IPS DF 6.9 (cell line): ENCODE measurements at regions not wholly inside any gene's neighbourhood (a gene's known extent, or its start where the extent isn't known, plus 50 kb on each side); places are given as distances from the start of the nearest gene placed in this dataset.

Experiments used
- DNase-seq: peaks from one replicate; pipeline ENCODE4 v3.0.0-alpha.2; 2013; ENCODE audit warnings: low read depth, low spot score
- H3K27ac ChIP-seq: one replicate; pipeline ENCODE4 v1.5.1; 2013; ENCODE audit warnings: low read length, control low read depth
- H3K27me3 ChIP-seq: 2 replicates; pipeline ENCODE4 v1.6.1; 2013; ENCODE audit warnings: mild to moderate bottlenecking, low read length; ENCODE audit not compliant: control insufficient read depth, insufficient read depth
- H3K36me3 ChIP-seq: 2 replicates; pipeline ENCODE4 v1.6.1; 2013; ENCODE audit warnings: low read length; ENCODE audit not compliant: control insufficient read depth, insufficient read depth
- H3K4me1 ChIP-seq: 2 replicates; pipeline ENCODE4 v1.6.1; 2013; ENCODE audit warnings: low read length; ENCODE audit not compliant: control insufficient read depth, insufficient read depth
- H3K4me3 ChIP-seq: 2 replicates; pipeline ENCODE4 v1.5.1; 2013; ENCODE audit warnings: mild to moderate bottlenecking, low read length
- H3K9me3 ChIP-seq: 2 replicates; pipeline ENCODE4 v1.6.1; 2013; ENCODE audit warnings: low read length, inconsistent platforms; ENCODE audit not compliant: control insufficient read depth, insufficient read depth
- WGBS: extraction: QIAGEN DNeasy Blood & Tissue Kit; methylation state at CpG from one replicate; pipeline ENCODE4 v1.1.7; 2013; ENCODE audit warnings: mixed read lengths, missing lambda C conversion rate; ENCODE audit not compliant: insufficient read length, insufficient coverage; 5-methylcytosine and 5-hydroxymethylcytosine counted together

DNA sequence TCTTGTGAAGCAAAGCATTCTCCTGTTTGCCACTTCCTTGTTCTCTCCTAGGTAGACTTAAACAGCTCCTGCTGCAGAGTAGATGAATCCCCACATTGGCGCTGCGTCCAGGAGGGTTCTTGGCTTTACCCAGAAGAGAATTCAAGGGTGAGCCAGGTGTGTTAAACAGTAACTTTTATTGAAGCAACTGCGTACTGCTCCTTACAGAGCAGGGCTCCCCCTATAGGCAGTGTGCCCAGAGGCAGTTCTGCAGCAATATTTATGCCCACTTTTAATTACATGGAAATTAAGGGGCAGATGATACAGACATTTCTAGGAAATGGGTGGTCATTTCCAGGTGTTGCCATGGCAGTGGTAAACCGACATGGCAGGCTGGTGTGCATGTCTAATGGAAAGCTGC is 987.6 kb upstream of the RBFOX1 start:
- Histone ChIP-seq H3K4me3 (no peak overlapping the region), H3K27me3 (no peaks in the 10 kb centered on the region), H3K4me1 (no peaks in the 10 kb centered on the region), H3K9me3 (peaks cover 2% of the 10 kb centered on the region; the same call in 1 of the 2 replicates), H3K27ac (no peak overlapping the region), H3K36me3 (no peaks in the 10 kb centered on the region)
- no CpG with 5 or more reads among the region's 4 CpGs for WGBS
- no peak for DNase-seq

DNA sequence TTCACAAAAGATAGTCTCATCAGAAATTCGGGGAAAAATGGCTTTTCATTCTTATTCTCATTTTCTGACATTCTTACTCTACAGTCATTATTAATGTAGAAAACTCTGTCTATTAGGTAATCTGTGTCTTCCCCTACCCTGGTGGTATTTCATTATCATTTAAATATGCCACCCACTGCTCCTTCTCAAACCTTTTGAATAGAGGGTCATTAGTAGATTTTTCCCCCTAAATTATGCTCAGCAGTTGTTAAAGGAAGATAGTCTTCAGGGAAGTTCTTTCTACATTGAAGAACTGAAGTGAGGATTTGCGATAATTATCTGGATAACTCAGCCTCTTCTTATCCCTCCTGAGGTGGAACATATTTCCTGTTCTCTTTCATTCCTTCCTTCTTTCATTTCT is 989.5 kb upstream of the RBFOX1 start:
- no peak overlapping the region for H3K4me3 ChIP-seq
- WGBS, result no CpG with 5 or more reads among the region's 2 CpGs

DNA sequence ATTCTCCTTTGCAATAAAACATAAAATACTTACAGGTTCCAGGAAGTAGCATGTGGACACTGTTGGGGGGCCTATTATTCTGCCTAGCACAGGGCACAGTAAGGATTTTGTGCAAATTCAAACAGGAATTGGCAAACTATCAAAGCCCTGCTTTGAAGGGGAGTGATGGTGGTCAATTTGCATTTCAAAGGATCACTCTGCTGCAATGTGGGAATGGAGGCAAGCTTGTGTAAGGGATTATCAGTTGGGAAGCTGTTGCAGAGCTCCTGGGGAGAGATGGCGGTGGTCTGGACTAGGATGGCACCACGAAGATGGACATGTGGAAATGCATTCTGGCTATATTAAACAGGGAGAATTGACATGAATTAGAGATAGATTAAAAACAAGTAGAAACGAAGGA is 990.7 kb upstream of the RBFOX1 start:
- peak overlapping the region; percentile 58 for H3K27ac ChIP-seq
- H3K9me3 ChIP-seq, result 0 out of 2 replicates have a peak, but pooled peaks cover 2% of the 10 kb centered on the region
- H3K36me3 ChIP-seq, result no peaks in the 10 kb centered on the region
- WGBS, result no CpG with 5 or more reads among the region's 3 CpGs
- no peaks in the 10 kb centered on the region for H3K27me3 ChIP-seq
- peak; percentile 27 for DNase-seq
- no peak overlapping the region for H3K4me3 ChIP-seq
- H3K4me1 ChIP-seq, result no peaks in the 10 kb centered on the region

More for the DNA sequence above, 989.5 kb upstream of the RBFOX1 start:
- H3K36me3 ChIP-seq, result no peaks in the 10 kb centered on the region
- H3K27me3 ChIP-seq, result no peaks in the 10 kb centered on the region
- DNase-seq, result no peak
- no peaks in the 10 kb centered on the region for H3K4me1 ChIP-seq
- no peak overlapping the region for H3K27ac ChIP-seq
- 0 out of 2 replicates have a peak, but pooled peaks cover 2% of the 10 kb centered on the region for H3K9me3 ChIP-seq

DNA sequence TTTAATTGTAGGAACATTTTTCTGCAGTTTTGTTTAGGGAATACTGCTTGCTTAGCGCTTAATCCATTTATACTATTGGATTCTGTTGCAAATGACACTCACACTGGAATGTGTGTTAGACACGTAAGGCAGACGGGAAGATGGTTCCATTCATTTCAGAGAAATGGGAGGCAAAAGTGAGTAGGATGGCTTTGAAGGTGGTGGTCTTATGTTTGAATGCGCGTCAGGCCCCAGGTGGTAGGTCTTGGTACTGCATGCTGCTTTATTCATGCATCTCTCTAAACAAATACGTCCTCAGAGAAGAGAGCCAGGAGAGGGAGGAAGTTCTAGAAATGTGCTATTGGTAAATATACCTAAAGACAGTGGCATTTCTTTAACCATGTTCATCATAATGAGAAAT is 997.6 kb upstream of the RBFOX1 start:
- peak; percentile 54 for DNase-seq
- H3K27ac ChIP-seq, result no peak overlapping the region
- no peak overlapping the region for H3K4me3 ChIP-seq
- no CpG with 5 or more reads among the region's 6 CpGs for WGBS
- H3K4me1 ChIP-seq, result no peaks in the 10 kb centered on the region
- no peaks in the 10 kb centered on the region for H3K27me3 ChIP-seq
- no peaks in the 10 kb centered on the region for H3K9me3 ChIP-seq
- H3K36me3 ChIP-seq, result no peaks in the 10 kb centered on the region

DNA sequence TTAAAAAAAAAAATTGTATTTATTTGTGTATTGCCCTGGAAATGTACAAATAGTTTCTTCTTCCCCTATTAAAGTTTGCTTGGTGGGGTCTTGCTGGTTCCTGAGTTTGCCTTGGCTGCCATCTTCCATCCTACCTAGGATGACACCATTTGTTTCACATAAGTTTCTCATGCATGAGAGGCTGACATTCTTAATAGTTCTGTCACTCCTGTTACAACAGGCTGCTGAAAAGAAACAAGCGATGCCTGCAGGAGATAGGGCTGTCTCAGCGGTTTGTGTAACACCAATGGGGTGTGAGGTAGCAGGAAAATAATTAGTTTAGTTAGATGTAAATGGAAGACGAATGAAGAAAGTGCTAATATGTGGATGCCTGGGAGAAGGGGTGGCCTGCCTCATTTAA is 1000.9 kb upstream of the RBFOX1 start:
- no peaks in the 10 kb centered on the region for H3K9me3 ChIP-seq
- no peaks in the 10 kb centered on the region for H3K4me1 ChIP-seq
- no peaks in the 10 kb centered on the region for H3K27me3 ChIP-seq
- no peak for DNase-seq
- H3K36me3 ChIP-seq, result no peaks in the 10 kb centered on the region
- H3K27ac ChIP-seq, result no peak overlapping the region
- H3K4me3 ChIP-seq, result no peak overlapping the region
- 100% methylated on average over 1 of the region's 3 CpGs for WGBS

DNA sequence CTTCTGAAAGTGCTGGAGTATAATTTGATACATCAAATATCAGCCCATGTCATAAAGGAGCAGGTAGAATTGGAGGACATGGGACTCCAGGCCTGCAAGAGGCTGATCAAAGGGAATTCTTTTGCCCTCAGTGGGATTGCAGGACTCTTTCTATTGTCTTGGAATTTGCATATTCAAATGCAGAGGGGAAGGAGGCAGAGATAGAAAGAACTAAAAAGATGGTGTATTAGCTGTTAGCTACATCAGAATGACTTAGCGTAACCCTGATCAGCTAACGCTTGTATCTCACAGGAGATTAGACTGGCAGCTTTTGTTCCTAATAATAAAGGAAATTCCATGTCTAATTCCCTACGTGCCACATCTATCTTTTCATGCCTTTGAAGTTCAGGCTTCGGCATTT is 1014.7 kb upstream of the RBFOX1 start:
- no peaks in the 10 kb centered on the region for H3K9me3 ChIP-seq
- no peaks in the 10 kb centered on the region for H3K36me3 ChIP-seq
- H3K27ac ChIP-seq, result no peak overlapping the region
- no peaks in the 10 kb centered on the region for H3K27me3 ChIP-seq
- no peak overlapping the region for H3K4me3 ChIP-seq
- WGBS, result no CpG with 5 or more reads among the region's 4 CpGs
- no peaks in the 10 kb centered on the region for H3K4me1 ChIP-seq
- no peak for DNase-seq

DNA sequence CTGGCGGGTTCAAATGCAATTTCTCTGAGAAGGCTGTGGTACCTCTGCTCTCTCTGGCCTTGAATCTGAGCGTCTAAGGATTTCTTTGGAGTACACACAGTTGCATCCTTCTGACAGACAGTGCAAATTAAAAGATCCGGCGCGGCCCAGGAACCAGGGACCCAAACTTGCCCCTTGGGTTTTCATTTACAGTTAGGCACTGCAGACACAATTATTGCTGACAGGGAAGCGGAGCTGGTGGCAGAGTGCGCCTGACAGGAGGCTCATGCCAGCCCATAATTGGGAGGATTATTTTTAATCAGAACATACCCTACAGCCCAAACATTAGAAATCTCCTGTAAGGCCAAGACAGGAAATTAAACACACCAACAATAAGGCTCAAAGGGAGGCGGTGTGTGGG is 1023.4 kb upstream of the RBFOX1 start:
- no peak overlapping the region for H3K4me3 ChIP-seq
- H3K4me1 ChIP-seq, result no peaks in the 10 kb centered on the region
- H3K9me3 ChIP-seq, result no peaks in the 10 kb centered on the region
- no CpG with 5 or more reads among the region's 8 CpGs for WGBS
- no peak overlapping the region for H3K27ac ChIP-seq
- no peak for DNase-seq
- H3K27me3 ChIP-seq, result no peaks in the 10 kb centered on the region; the same call in 1 of the 2 replicates
- H3K36me3 ChIP-seq, result no peaks in the 10 kb centered on the region

DNA sequence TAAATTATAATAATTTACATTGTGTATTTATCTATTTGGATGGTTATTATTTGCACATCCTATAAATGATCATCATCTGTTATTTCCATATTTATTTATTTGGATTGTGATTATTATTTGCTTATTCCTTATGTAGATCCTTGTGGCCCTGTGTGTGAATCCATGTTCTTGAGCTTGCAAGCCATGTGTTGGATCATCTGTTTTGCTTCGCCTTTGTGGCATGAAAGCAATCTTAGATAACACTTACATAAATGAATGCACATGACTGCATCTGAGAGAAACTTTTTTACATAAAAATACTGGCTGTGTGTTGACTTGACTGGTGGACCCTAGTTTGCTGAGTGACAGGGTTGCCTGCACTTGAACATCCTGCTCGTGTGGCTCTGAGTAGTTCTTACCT is 1024.5 kb upstream of the RBFOX1 start:
- H3K27ac ChIP-seq, result no peak overlapping the region
- WGBS, result no CpG with 5 or more reads among the region's 2 CpGs
- H3K27me3 ChIP-seq, result no peaks in the 10 kb centered on the region; the same call in 1 of the 2 replicates
- no peak for DNase-seq
- no peaks in the 10 kb centered on the region for H3K4me1 ChIP-seq
- no peaks in the 10 kb centered on the region for H3K36me3 ChIP-seq
- no peaks in the 10 kb centered on the region for H3K9me3 ChIP-seq
- H3K4me3 ChIP-seq, result no peak overlapping the region

DNA sequence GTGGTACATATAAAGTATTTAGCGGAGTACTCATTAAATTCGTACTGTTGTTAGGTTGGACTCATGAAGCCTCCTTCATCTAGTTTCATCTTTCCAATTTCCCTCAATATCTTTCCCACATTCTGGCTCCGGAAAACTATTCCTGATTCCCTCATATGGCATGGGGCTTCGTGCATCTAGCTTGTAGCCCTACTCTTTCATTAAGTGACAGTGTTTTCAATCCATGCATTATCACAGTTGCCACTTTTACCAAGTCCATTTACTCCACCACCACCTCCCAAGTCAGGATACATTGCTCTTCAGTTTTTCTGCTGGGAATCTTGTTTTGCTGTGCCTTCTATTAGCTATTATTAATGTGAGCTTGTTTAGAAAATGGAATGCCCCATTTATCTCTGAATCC is 1032.1 kb upstream of the RBFOX1 start:
- Histone ChIP-seq H3K27ac (no peak overlapping the region), H3K36me3 (no peaks in the 10 kb centered on the region), H3K9me3 (peaks cover 4% of the 10 kb centered on the region; the same call in 1 of the 2 replicates), H3K4me1 (no peaks in the 10 kb centered on the region), H3K4me3 (no peak overlapping the region), H3K27me3 (no peaks in the 10 kb centered on the region)
- WGBS, result no CpG with 5 or more reads among the region's 4 CpGs
- no peak for DNase-seq

DNA sequence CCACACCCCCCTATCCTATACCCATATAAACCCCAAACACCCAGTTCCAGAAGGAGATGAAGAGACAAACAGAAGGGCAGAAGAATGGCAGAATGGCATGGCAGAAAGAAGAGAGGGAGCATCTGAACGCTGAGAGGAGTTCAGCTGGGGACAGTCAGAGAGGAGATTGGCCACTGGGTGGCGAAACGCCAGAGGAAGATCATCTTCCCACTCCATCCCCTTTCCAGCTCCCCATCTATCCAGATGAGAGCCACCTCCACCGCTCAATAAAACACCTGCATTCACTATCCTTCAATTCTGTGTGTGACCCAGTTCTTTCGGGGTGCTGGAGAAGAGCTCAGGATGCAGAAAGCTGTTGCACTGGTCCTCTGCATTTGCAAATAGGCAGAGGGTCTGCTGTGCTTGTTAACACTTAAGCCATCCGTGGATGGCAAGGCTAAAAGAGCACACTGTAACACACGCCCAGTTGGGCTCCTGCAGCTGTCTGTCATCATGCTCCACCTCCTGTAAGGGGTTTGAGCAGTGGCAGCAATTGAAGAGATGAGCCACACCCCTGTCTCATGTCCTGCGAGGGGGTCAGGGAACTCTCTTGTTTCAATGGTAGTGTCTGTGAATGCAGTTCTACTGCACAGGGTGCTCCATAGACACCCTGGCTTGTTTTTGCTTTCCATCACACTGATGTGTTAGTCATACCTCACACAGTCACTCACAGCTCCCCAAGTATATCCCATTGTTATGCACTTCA is 1034.8 kb upstream of the RBFOX1 start:
- Histone ChIP-seq H3K36me3 (no peaks in the 10 kb centered on the region), H3K9me3 (peaks cover 4% of the 10 kb centered on the region; the same call in 1 of the 2 replicates), H3K27me3 (no peaks in the 10 kb centered on the region), H3K27ac (no peak overlapping the region), H3K4me3 (no peak overlapping the region), H3K4me1 (no peaks in the 10 kb centered on the region)
- no CpG with 5 or more reads among the region's 8 CpGs for WGBS
- DNase-seq, result no peak

DNA sequence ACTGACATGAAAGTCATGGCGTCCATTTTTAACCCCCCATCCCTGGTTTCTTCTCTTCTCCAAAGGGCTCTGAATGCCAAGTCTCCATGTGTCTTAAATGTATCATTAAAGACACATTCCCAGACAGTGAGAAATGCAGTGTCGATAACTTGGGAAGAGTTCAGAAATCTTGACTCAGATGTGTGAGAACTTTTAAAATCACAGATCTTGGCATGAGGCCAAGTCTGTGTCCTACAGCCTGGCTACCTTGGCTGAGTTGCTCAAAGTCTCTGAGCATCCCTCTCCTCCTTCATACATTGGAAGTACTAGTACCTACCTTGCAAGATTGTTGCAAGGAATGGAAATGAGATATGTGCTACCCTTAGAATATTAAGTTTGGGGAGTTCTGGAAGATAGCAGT is 1046.5 kb upstream of the RBFOX1 start:
- H3K4me3 ChIP-seq, result no peak overlapping the region
- H3K4me1 ChIP-seq, result no peaks in the 10 kb centered on the region
- no peaks in the 10 kb centered on the region; the same call in 1 of the 2 replicates for H3K9me3 ChIP-seq
- no peak for DNase-seq
- H3K27me3 ChIP-seq, result no peaks in the 10 kb centered on the region
- H3K36me3 ChIP-seq, result no peaks in the 10 kb centered on the region
- no peak overlapping the region for H3K27ac ChIP-seq
- no CpG with 5 or more reads among the region's 2 CpGs for WGBS
